Fibroblast of skin of right biceps (primary cell): ENCODE measurements at regions not wholly inside any gene's neighbourhood (a gene's known extent, or its start where the extent isn't known, plus 50 kb on each side); places are given as distances from the start of the nearest gene placed in this dataset.
"Not testable (repeated sequence)": the region's sequence is repeated elsewhere in the genome, so short reads cannot be mapped to it uniquely, and the experiment has no call there.

Experiments
- DNase-seq: peaks from one replicate; pipeline ENCODE4 v3.0.0-alpha.2; 2013

DNA sequence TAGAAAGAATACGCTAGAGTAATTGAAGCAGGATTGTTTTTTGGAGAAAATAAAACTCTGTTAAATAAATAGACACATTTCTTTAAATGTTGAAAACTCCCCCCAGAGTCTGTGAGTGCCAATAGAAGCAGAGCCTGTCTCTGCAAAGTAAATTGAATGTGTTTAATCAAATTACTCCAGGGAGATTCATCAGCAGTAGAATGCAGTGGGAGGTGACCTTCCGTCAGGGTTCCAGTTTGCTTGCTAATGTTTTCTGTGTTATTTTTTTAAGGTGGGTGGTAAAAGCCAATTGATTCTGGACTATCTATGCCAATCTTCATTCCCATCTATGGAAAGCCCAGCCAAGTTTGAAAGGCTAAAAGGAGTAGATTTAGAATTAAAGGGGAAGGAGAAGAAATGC lies 612.4 kb upstream of the GRM7 start:
- DNase-seq, result no peak

DNA sequence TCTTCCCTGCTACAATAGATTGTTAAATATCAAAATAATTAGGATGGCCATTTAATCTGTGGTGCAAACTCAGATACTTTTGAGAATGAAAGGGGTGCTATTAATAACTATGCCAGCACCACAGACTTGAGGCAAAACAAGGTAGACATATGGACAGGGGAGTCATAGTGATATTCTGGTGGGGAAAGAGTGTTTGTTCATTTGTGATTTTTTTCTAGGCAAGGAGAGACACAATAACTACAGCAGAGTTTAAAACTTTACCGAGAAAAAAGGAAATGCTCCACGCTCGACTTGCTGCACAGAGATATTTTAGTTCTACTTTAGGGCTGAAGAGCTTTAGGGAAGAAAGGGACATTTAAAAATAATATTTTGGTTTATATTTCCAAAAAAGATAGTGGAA lies 611.2 kb upstream of the GRM7 start:
- DNase-seq, result no peak

DNA sequence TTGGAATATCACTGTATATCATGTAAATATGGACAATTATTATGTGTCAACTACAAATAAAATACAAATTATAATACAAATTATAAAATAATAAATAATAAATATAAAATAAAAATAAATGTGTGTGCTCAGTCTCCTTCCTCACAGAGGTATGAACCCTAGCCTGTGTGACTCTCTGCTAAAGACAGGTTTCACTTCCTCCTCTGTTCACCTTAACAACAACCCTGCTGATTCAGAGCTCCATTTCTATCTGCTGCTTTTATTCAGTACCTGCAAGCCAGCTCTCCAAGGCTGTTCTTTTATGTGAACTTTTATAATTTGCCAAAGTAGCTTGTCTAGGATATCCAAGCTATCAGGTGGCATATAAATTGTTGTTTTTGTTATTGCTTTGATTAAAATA lies 610.7 kb upstream of the GRM7 start:
- no peak for DNase-seq

DNA sequence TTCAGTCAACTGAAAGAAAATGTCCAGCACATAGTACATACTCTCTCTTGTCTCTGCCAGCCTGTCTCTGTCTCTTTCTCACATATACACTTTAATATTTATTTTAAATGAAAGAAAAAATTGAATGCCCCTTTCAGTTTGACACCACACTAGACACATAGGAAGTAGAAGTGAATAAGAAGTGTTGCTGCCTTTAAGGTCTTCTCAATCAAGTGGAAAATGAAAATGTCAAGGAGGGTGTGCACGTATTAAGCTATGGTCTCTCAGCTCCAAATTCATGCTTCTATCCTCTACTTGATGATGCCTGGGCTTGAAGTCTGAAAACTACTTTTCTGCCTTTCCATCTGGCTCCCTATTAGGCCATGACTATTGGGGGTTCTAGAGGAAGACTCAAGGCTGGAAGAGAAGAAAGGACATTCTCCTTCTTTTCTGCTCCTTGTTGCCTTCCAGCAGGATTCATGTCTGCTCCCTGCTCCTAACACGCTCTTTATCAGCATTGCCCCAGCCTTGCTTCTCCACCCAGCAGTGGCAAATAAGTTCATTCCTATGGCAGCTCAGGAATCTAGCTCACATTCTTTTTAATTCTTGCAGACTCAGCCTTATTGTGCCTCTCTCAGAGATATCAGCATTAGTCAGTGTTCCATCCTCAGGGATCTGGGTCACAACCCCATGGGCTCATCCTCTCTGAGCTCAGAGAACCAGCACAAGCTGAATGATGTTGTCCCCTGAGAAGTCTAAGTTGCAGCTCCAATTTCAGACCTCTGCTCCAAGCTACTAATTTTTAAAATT lies 609.1 kb upstream of the GRM7 start:
- DNase-seq, result no peak

DNA sequence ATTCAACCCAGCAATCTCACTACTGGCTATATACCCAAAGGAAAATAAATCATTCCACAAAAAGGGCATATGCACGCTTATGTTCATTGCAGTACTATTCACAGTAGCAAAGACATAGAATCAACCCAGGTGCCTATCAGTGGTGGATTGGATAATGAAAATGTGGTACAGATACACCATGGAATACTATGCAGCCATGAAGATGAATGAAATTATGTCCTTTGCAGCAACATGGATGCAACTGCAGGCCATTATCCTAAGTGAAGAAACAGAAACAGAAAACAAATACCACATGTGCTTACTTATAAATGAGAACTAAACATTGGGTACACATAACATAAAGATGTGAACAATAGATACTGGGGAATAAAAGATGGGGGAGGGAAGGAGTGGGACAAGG lies 606.4 kb upstream of the GRM7 start:
- DNase-seq, result no peak

DNA sequence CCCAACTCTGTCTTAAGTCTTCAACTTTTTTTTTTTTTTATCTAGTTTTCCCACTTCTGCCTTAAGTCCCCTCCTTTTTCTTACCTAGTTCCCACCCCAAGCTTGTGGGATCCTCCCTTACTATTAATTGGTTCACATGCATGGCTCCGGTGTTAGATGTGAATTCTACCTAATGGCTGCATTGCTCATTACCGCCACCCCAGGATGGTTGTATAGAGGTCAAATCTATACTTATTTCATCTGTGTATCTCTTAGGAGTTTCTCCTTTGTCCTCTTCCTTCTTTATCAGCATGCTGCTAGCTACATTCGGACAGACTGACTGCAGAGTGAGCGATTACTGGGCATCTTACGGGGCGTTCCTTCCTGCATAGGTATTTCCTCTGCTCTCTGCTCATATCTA lies 605.7 kb upstream of the GRM7 start:
- DNase-seq, result no peak

DNA sequence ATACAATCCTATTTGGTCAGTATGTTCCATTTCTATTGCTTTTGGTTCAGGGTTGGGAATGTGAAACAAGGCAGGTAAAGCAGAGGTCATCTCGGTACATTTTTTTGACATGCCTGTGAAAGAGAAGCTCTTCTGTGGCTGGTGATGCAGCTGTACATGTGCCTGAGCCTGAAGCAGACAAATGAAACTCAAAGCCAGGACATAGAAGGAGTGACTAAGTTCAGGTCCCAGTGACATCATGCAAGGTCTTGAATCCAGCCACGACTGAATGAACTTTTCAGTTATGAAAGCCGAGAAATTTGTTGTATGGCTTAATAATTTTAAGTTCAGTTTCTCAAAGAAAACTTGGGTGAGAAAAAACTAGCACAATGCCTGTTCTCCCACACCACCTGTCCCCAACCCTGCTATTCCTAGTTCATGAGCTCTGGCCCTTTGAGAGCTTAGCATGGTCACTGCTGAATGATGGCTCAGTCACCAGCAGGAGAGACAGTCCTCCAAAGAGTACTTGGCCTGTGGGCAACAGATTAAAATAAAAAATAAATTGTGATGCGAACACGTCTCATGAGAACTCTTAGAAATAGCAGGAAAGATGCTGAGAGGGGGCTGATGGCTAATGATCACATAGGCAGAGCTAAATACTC lies 600.2 kb upstream of the GRM7 start:
- no peak for DNase-seq

DNA sequence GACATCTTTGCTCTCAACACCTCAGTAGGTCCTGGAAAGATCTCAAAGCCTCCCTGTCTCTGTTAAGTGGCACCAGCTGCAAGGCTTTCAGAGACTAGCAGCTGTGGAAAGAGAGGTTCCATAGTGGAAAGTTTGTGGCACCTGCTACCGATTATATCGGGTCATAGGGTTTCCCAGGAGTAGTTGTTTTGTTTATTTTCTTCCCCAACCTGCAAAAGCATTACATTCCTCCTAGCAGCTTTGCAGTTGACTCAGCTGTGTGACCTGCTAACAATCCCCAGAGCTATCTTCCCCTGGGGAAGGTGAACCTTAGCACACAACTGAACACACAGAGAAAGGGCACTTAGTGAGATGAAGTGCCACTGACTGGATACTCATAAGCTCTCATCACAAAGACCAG lies 598.9 kb upstream of the GRM7 start:
- DNase-seq, result no peak

DNA sequence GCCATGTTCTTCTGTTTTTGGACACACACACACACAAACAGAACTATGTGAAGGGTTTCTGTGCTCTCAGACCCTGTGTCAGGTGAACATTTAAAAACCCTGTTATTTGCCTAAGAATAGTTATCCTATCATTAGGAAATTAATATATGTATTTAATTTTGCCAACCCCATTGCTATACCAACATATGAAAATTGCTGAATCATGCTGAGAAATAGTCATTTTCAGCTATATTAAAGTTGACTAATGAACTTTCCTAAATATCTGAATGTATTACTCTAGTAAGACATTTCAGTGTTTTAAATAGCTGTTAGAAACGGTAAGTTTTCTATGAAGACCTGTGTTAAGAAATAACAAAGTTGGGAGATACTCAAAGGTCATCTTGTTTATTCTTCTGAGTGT lies 596.9 kb upstream of the GRM7 start:
- no peak for DNase-seq

DNA sequence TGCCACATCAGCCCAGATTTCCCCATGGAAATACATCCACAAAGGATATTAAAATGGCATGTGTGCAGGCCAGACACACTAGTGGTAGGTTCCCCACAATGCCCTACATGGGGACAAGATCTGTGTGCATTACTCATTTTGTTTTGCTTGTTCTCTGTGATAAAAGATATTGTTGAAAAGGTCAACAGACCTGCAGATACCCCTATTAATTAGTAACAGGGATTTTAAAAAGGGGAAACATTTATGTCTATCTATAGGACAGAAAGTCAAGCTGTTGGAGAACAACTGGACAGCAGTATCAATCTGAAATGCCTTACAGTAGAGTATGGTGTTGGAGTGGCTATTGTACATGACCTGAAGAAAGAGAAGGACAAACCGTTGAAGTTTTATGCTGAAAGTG lies 596.0 kb upstream of the GRM7 start:
- no peak for DNase-seq

DNA sequence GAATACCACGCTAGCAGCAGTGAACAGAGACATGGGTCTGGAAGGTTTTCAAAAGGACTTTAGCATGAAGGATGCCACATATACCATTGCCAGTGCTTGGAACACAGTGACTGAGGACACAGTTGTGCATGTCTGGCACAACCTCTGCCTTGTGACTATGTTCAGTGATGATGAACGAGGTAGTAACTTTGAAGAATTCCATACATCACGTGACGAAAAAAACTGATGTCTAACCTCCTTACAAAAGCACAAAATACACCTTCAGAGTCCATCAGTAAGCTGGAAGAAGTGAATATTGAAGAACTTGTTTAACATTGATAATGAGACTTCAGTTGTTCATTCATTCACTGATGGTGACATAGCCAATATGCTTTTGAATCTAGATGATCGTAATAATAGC lies 594.8 kb upstream of the GRM7 start:
- DNase-seq, result no peak

DNA sequence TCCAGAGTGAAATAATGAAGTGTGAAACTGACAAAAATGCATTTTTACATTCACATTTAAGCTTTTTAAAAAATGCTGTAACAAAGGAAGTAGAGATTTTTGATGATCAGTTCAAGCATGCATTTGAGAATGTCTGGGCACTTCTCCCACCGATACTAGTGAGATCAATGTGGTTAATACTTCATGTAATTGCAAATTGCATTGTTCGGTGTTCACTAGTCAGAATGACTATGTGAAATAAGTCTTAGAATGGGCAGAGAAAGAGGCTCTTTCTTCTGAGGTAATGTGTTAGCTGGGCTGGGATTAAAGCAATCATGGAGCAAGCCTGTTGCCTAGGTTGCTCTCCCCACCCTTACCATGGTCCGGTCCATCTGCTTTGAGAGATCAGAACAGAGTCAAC lies 587.0 kb upstream of the GRM7 start:
- no peak for DNase-seq

DNA sequence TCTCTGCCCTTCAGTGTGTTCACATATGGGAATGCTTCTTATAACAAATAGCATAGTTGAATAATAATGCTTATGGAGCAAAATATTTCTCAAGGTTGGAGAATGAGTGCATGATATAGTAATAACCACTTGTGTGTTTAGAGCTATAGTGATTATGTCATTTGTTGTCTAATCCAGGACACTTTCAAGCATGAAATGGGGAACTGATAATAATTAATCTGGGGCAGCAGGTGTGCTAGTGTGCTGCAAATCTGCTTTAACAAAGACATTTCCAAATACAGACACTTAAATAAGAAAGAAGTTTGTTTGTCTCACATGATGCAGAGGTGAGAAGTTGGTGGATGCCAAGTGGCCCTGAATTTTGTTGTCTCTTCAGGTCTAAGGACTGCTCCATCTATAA lies 579.3 kb upstream of the GRM7 start:
- no peak for DNase-seq

DNA sequence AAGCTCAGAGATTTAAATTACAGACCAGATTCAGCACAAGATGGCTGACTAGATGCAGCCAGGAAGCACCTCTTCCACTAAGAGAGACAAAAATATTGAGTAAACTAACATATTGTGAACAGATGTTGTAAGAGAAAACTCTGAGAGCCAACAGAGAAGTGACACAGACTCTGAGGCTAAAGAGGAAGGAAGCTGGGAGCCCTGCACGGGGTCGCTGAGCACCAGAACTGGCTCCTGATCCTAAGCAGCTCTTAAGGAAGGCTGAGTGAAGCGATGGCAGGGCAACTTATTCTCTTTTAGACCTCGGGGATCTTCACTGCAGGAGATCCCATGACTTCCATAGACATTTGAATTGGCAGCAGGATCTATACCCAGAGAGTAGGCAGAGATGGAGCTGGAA lies 578.0 kb upstream of the GRM7 start:
- DNase-seq, result no peak

DNA sequence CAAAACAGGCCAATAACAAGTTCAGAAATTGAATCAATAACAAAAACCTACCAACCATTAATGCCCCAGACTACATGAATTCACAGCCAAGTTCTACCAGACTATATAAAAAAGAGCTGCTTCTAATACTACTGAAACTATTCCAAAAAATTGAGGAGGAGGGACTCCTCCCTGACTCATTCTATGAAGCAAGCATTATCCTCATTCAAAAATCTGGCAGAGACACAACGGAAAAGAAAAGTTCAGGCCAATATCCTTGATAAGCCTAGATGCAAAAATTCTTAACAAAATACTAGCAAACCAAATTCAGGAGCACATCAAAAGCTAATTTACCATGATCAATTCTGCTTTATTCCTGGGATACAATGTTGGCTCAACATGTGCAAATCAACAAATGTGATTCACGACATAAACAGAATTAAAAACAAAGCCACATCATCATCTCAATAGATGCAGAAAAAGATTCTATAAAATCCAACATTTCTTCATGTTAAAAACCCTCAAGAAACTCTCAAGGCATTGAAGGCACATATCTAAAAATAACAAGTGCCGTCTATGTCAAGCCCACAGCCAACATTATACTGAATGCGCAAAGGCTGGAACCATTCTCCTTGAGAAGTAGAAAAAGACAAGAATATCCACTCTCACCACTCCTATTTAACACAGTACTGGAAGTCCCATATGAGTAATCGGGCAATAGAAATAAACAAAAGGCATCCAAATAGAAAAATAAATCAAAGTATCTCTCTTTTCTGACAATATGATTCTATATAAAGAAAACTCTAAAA lies 573.6 kb upstream of the GRM7 start:
- no peak for DNase-seq

DNA sequence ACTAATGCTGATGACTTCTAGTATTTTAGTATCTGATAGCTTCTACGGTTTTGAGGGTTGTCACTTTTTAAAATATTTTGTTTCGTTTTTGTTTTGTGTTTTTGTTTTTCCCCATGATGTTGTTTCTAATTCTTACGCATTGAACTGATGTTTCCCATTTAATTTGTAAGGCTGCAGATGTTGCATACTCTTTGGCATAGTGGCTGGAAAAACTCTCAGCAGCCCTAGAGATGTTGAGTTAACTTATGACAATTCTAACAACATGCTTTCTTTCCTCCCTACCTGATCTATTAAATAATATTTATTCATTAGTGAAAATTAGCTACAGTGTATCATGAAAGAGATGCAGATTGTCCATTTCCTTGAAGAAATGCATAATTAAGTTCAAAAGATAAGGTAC lies 559.3 kb upstream of the GRM7 start:
- no peak for DNase-seq

DNA sequence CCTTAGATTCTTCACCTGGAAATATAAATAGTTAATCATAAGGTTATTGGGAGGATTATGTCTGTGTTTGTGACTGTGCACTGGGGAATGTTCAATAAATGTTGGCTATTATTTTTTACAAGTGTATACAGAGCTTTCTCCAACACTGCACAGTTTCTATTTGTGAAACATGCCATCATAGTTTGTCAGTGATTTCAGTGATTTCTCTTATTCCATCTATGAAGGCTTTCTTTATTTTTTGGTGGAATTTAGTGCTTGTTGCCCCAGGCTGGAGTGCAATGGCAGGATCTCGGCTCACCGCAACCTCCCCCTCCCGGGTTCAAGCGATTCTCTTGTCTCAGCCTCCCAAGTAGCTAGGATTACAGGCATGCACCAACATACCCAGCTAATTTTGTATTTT lies 545.0 kb upstream of the GRM7 start:
- no peak for DNase-seq

DNA sequence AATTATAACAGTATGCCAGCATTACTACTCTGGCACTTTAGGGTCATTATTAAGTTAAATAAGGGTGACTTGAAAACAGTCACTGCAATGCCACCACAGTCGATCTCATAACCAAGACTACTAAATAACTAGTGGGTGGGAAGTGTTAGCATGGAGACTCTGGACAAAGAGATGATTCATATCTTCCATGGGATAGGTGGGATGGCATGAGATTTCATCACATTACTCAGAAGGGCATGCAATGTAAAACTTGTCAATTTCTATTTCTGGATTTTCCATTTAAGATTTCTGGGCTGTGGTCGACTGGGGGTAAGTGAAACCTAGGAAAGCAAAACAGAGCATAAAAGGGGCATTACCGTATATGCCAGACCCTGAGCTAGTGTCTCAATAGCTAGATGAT lies 538.9 kb upstream of the GRM7 start:
- DNase-seq, result no peak

DNA sequence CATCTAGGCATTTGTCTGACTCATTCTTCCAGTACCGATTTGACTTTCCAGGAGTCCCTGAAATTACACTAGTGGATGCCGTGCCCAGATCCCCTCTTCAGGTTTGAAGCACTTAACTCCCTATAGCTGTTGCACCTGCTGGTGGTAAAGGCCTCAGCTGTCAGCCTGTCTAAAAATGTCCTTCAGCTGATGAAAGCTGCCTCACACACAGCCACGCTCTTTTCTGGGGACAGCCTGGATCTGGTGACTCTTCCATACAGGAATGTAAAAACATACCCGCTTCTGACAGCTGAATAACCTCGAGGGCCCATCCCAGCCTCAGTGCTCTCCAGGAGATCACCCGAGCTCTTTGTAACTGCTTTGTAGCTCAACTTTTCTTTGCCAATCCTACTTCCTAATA lies 534.1 kb upstream of the GRM7 start:
- DNase-seq, result no peak

DNA sequence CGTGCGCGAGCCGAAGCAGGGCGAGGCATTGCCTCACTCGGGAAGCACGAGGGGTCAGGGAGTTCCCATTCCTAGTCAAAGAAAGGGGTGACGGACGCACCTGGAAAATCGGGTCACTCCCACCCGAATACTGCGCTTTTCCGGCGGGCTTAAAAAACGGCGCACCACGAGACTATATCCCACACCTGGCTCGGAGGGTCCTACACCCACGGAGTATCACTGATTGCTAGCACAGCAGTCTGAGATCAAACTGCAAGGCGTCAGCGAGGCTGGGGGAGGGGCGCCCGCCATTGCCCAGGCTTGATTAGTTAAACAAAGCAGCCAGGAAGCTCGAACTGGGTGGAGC lies 520.0 kb upstream of the GRM7 start:
- not testable (repeated sequence) for DNase-seq

DNA sequence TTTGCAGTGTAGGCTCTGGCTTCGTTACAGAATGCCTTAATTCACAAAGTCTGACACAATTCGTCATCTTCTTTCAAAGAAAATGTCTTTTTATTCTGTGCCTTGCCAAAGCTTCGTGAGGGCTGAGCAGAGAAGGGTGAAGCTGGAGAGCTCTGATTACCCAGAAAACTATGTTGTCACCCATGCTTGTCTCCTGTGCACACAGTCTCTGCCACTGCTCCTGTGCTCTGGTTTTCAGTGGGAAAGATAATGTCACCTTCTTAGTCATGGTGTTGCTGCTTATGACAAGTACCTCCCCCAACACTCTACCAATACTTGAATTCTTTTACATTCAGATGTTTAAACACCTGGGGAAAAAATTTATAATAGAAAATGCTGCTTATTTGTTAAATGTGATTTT lies 509.2 kb upstream of the GRM7 start:
- DNase-seq, result no peak

DNA sequence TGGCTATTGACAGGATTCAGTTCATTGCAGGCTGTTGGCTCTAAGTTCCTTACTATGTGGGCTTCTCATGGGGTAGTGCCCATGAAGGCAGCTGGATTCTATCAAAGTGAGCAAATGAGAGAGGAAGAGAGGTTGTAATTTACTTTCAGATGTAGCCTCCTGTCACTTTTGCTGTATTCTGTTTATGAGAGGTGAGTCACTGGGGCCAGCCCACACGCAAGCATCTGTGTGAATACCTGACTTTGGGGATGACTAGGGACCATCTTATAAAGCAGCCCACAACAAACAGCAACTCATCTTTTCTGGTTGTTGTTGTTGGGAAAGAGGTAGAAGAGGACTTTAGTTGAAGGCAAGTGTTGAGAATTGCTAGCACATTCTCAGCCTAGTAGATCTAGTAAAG lies 506.3 kb upstream of the GRM7 start:
- DNase-seq, result no peak

DNA sequence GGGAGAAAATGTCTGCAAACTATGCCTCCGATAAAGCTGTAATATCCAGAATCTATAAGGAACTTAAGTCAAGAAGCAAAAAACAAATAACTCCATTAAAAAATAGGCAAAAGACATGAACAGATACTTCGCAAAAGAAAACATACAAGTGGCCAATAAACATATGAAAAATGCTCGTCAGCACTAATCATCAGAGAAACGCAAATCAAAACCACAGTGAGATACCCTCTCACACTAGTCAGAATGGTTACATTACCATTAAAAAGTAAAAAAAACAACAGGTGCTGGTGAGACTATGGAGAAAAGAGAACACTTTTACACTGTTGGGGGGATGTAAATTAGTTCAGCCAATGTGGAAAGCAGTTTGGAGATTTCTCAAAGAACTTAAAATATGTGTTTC lies 498.5 kb upstream of the GRM7 start:
- no peak for DNase-seq

DNA sequence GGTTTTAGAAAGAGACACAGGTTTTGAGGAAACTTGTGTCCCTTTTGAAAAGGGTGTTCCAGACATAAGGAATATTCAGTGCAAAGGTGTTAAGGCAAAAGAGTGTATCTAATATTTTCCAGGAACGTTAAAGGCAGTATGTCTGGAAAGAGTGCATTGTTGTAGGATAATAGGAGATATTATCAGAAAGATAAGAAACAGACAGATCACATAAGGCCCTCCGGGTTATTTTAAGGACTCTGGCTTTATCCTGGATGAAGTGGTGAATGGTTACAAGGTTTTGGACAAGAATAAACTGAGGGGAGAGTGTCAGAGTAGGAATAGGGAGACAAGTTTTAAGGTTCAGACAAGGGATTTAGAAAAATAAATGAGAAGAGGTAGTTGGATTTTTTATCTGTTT lies 493.7 kb upstream of the GRM7 start:
- DNase-seq, result no peak
